Fibroblast of lung (primary cell): ENCODE measurements at regions not wholly inside any gene's neighbourhood (a gene's known extent, or its start where the extent isn't known, plus 50 kb on each side); places are given as distances from the start of the nearest gene placed in this dataset.

Experiments
- CTCF ChIP-seq, 2 donors: IDR thresholded peaks in 1 of 2; conservative IDR thresholded peaks in 1 of 2; 1 replicate in 1 of 2; 2 replicates in 1 of 2; pipeline ENCODE4 v1.5.1; 2011 to 2012; ENCODE audit warnings: low read length in 2 of 2, control low read depth in 1 of 2, inconsistent platforms in 1 of 2, low read depth in 1 of 2, mild to moderate bottlenecking in 1 of 2
- EZH2 ChIP-seq: IDR thresholded peaks from 2 replicates; pipeline ENCODE4 v1.5.1; 2012; ENCODE audit warnings: low read length, control low read depth, mild to moderate bottlenecking; ENCODE audit errors: missing control alignments

- TF ChIP-seq CTCF (conservative IDR thresholded peaks at IDR 0.05 in 1 of 2, IDR thresholded peaks at IDR 0.05 in 1 of 2; ENCODE audit: low read depth in 1 of 2, low read length in 2 of 2) (no peak), EZH2 (no peak)
Measured at GRCh38 chr1:164452549-164452948, 106.4 kb upstream of the PBX1 start.
